HG03457 (cell line): ENCODE measurements at regions not wholly inside any gene's neighbourhood (a gene's known extent, or its start where the extent isn't known, plus 50 kb on each side); places are given as distances from the start of the nearest gene placed in this dataset.

ENCODE experiments used
- ATAC-seq: cut with Tn5 transposase; IDR thresholded peaks from one replicate; pipeline ENCODE4 v1.9.1; 2021; ENCODE audit warnings: moderate number of reproducible peaks; ENCODE audit not compliant: unreplicated experiment

DNA sequence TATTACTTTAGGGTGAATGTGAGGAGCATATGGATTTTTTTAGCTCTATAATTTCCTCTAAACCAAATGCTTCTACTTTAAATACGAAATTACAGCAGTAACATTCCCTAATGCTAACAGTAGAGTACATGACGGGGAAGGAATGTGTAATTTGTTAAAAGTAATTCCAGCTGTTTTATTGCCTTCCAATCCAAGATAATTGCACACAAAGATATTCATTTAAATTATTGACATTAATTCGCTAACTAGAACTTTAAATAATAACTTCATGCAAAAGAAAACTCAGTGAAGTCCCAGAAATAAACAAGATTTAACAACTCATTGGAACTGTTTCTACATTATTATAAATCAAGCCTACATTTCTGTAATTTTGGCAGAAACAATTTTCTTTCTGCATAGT lies 261.4 kb upstream of the CFAP20DC start:
- ATAC-seq, result no peak

DNA sequence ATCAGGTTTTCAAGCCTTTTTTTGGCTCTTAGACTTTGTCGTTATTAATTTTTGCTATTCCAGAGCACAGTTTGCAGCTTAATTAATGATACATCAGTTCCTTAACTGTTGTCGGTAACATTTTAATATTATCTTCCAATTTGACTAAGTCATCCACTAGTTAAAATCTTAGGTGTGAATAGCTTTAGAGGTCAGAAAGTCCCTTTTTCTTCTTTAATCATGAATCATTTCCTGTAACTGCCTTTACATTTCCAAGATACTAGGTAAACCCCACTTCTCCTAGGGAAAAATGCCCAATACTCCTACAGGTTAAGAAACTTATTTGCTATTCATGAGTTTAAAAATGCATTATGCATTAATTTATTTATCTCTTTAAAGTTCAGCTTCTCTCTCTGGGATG lies 260.9 kb upstream of the CFAP20DC start:
- no peak for ATAC-seq

DNA sequence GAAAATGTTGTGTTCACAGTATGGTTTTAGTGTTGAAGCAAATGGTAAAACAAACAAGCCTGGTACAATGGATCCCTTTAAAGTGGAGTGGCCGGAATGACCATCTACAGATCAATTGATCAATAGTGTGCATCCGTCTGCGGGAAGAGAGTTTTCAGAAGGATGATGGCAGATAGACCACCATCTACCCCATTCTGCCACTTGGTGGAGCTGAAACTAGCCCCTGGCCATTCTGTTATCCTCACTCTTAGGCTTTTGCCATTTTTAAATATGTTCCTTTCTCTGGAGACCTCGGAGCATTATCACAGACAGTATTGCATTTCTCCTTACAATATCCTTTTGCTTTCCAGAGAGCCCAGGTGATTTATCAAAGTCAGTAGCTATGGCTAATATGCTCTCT lies 258.9 kb upstream of the CFAP20DC start:
- ATAC-seq, result no peak

DNA sequence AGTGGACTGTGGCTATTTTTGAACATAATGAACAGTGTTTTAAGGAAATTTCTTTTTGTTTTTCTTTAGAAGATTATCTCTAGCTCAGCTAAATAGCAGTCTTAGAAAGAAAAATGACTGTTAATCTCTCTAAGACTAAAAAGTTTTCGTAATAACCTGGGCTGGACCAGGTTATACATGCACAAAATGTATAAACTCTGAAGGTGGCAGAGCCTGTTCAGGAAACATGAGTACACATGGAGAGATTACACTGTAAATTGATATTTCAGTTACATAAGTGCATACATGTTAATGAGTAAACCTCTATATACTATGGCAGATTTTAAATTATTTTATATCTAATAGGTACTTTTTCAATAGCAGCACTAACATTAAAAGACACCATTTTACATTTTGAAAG lies 258.2 kb upstream of the CFAP20DC start:
- no peak for ATAC-seq

DNA sequence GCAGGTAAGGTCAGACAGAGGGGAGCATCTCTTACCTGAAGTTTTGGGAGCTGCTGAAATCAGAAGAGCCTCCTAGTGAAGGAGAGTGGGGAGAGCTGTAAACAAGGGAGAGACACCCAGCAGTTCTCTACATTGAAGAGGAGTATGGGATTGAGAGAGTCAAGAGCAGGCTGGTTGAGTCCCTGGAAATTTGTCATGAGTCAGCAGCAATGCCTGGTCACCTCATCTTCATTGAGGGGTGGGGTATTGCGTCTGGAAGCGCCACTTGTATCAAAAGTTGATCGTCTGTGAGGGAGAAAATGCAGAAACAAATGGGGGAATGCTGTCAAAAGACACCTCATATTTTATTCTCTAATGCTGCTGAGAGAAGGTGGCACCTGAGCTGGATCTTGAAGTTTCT lies 256.6 kb upstream of the CFAP20DC start:
- no peak for ATAC-seq

DNA sequence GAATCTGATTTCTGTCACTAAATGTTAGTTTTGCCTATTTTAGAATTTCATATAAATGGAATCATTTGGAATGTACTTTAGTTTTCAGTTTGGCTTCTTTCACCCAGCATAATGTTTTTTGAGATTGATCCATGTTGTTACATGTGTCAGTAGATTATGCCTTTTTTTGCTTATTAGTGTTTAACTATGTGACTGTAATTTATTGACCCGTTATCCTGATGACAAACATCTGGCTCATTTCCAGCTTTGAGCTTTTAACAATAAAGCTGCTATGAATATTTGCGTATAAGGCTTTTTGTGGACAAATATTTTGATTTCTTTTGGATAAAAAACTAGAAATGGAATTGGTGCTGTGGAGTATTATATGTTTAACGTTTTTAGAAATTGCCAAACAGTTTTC lies 254.5 kb upstream of the CFAP20DC start:
- ATAC-seq, result no peak

DNA sequence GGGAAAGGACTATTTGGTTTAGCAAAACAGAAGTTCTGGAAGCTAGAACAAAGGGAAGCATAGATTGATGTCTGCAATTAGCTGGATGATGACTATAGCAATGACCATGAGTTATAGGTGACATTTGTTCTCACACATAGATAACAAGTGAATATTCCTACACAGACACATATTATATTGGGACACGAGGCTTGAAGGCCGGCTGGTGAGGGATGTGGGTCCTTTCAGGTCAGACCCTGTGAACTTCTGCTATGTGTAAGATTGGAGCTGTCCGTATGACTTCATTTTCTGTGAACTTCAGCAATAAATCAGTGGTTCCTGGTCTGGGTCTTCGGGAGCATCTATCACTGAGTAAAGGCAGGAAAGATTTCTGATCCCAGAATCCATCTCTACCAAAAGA lies 253.6 kb upstream of the CFAP20DC start:
- no peak for ATAC-seq

DNA sequence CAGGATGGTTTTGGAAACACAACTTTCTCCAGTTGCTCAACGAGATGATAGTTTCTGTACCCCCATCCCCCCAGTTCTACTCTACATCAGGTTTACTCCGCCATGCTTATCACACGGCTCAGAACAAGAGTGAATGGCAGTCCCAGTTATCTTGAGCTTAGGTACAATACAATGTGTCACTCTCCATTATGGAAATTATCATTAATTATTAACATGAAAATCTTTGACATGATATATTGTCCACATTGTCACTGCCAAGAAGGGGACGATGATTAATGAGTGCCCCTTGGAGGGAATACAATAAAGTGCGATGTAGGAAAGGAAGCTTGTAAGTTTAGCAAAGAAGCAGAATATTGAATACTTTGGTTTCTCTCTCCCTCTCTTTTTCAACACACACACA lies 252.6 kb upstream of the CFAP20DC start:
- no peak for ATAC-seq

DNA sequence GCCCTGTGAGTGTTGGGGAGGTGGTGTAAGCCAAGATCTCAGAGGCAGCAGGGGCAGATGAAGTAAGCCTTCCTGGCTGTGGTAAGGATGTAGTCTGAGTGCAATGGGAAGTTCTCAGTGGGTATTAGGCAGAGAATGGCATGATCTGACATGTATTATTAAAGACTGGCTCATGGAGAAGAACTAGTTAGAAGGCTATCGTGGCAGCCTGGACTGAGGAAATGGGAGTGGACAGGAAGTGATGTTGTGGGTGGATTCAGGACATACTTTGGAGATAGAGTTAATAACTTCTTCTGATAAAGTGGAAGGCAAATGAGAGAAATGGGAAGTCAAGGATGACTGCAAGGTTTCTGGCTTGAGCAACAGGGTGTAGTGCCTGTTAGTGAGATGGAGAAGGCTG lies 250.9 kb upstream of the CFAP20DC start:
- ATAC-seq, result no peak

DNA sequence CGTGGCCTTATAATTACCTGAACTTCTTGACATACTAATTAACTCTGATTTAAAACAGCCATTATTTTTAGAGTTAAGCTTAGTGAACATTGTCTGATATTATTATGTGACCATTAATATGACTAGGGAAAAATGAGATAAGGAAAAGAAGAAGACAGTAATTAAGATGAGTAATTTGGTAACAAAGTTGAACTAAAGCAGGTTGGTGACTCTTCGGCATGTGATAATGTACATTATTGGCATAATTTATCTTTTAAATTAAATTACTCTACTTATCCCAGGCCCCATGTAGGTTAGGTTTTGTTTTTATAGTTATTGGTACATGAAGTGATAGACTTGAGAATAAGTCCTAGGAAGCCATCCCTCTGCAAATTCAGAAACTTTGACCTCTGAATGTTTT lies 249.7 kb upstream of the CFAP20DC start:
- ATAC-seq, result no peak

DNA sequence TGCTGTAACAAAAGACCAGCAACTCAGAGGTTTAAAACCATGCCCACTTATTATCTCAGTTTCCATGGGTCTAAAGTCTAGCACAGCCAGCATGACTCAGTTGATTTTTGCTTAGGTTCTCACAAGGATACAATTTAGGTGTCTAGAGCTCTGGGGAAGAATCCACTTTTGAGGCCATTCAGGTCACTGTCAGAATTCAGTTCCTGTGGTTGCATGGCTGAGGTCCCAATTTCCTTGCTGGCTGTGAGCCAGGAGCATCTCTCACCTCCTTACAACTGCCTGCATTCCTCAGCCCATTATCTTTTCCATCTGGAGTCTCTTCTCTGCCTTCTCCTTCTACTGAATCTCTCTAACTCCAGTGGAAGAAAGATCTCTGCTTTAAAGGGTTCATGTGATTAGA lies 240.5 kb upstream of the CFAP20DC start:
- no peak for ATAC-seq

DNA sequence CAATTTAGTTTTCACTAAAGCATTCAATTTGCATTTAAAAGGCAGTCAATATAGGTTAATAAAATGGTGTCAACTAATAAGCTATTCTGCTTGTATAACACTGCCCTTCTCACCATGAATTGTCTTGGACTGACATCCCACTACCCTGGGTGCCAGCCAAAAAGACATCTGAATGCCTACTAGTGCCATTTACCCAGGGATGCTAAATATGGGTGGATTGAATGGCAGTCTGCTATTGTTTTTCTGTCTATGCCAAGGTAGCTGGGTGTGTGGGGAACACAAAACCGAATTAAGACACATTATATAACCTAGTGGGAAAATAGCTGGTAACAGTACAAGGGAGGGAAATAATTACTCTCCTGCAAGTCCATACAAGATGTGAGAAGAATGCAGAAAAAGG lies 240.0 kb upstream of the CFAP20DC start:
- ATAC-seq, result no peak

DNA sequence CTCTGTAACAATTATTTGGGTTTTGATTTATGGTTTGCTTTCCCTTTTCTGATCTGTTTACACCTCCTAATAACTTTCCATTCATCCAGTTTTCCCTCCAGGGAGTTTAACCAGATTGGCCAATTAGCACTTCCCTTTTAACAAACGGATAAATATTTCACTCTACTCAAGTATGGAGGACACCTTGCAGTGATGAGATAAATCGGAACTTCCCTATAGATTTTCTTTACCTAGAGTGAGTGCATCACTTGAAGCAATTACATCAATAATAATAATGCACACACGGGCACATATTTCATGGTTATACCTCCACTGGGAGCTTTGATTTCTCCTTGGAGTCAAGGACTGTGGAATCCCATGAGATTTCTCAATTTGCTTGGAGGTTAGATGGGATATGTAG lies 239.1 kb upstream of the CFAP20DC start:
- ATAC-seq, result no peak

DNA sequence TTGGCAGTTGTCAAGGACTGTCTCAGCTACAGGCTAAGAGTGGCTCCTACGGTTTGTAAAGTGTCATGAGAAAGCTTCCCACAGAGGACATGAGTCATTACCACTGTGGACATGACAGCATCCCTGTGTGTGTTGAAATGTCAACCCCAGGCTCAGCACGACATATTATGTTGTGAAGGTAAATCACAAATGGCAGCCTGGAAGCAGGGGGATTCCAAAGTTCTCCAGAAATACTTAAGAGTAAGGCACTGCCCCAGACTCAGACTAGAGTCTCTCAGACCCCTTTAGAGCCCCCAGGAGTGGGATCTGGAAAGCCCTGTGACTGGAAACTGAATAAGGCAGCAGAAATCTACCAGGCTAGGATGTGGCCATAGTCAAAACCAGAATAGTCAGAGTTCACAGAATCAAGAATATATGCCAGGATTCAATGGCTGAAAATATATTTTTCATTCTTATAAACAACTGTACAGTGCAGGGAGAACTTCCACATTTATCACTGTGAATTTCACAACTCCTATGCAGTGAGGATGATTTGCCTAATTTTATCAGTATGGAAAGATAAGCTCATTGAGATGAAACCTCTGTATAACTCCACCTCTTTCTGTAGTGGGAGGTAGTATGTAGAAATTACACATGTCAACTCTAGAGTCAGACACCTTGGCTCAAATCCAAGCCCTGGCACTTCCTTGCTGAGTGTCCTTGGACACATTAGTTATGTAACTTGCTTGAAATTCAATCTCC lies 237.1 kb upstream of the CFAP20DC start:
- no peak for ATAC-seq

DNA sequence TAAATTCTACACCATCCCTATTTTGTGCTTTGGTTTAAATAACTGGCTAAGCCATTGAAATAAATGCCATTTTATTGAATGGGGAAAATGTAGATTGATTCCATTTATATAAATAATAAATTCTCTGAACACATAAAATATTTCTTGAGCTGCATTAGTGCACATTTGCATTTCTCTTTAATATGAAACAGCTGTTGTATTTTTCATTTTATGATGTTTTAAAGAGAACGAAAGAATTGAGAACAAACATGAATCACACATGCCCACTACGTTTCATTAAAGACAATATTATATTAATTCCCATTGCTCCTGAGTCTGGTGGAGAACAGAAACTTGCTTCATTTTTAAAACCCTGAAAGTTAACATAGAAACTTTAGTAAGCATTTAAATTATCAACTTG lies 235.7 kb upstream of the CFAP20DC start:
- ATAC-seq, result no peak

DNA sequence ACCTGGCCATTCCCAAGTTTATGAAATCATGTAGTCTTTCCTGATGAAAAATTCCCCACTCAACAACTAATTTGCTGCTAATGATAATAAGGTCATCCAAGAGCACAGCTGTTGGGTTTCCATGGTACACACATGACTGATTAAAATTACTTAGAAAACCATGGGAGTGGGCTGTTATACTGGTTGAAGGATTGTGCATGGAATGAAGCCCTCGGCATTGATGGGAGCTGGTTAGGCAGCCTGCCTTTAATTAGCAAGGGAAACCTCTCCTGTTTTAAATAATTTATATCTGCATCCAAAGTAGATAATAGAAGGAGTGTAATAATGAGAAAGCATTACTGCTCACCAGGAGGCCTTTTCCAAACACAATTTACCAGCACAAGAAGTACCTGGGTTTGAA lies 235.1 kb upstream of the CFAP20DC start:
- no peak for ATAC-seq

DNA sequence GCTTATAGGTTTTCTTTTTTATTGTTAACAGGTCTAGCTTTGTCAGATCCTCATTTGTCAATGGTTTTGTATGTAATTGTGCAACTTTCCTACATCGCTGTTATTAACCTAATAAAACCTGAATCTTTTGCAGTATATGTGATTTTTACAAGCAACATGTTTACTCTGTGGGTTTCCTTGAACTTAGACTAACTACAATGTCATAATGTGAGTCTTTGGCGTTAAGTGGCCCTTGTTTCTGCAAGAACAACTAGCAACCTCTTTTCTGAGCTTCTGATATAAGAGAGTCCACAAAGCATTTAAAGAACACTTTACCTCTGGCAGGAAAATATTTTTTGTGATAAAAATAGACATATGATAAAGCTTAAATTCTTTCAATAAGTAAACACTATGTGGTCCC lies 230.3 kb upstream of the CFAP20DC start:
- no peak for ATAC-seq

DNA sequence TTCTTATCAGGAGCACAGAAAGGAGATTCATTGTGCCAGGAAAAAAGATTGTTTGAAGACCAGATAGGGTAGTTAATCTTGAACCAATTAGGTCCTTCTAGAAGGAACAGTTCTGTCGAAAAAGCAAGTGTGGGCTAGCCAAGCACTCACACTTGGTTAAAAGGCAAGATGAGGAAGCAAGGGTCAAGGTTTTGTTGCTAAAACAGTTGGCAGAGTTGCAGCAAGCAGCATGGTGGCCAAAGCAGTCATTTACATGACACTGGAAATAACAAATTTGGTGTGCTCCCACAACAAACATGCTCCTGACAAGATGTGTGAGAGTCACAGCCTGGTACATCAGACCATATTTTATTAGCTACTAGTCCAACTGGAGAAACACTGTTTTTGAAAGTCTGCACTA lies 228.0 kb upstream of the CFAP20DC start:
- no peak for ATAC-seq

DNA sequence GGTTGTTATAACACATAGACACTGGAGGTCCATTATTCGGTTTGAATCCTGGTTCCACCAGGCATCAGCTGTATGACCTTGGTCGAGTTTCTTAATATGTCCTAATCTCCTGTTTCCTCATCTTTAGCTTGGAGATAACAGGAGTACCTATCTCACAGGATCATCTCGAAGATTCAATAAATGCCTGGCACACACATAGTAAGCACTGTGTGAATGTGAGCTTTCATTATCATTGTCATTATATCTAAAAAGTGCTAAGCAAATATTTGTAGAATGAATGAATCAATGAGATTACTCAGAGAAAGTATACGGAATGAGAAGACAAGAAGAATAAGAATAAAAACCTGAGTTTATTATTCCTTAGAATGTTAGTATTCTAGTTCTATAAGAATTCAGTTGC lies 227.4 kb upstream of the CFAP20DC start:
- no peak for ATAC-seq

DNA sequence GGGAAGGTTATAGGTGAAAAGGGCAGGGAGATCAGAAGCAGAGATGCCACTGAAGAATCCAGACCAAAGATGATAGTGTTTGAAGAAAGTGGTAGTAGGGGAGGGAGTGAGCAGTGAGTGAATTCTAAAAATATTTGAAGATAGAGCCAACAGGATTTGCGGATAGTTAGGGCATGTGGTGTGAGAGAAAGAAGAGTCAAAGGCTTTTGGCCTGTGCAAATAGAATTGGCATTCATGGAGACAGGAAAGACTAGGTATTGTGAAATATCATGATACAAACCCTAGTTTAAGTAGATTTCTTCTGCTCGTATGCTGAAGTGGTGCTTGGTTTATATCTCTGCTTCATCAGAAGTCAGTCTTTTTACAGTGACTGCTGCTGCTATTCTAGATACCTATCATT lies 224.2 kb upstream of the CFAP20DC start:
- no peak for ATAC-seq

DNA sequence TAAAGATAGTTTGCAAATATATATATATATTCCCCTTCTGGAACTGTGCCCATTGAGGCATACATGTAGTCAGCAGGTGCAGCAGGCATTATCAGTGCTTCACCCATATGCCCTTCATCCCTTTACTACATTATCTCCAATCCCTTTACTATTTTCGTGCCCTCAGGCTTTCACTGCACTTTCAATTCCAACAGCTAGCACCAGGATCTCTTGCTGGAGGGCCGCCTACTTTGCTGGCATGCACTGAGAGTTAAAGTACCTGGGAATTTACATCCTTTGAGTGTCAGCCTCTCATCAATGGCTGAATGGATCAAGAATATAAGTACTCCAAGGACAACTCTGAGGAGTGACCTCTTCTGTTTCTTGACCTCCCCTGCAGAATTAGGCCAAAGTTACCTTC lies 222.1 kb upstream of the CFAP20DC start:
- ATAC-seq, result no peak

DNA sequence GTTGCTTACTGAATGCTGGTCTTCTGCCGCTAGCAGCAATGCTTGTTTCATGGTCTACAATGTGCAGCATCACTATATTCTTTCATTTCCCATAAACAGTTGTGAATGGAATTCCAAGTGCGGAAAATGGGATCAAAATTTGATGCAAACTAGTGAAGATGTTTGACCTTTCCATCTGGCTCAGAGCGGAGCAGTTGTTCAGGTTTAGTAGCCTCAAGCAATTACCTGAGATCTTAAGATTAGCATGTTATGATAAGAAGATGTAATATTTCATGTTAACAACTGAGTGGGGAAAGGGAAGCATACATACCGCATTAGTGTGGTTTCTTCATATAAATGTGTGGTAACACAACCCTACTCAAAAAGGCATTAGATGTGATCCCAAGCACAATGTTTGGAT lies 221.1 kb upstream of the CFAP20DC start:
- ATAC-seq, result no peak

DNA sequence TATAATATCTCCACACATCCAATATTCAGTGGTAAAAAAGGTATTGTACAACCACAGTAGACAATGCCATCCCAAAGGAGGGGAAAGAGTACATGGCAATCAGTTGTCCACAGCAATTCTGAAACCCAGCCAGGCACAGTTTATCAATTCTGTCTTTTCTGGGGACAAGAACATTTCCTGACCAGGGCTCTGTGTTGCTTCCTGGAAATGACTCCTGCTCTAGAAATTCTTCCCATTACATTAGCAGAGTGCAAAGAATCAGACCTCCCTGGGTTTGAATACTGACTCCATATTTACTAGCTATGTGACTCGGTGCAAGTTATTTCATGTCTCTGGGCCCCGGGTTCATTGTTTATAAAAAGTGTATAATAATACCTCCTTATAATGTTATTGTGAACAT lies 220.4 kb upstream of the CFAP20DC start:
- no peak for ATAC-seq

DNA sequence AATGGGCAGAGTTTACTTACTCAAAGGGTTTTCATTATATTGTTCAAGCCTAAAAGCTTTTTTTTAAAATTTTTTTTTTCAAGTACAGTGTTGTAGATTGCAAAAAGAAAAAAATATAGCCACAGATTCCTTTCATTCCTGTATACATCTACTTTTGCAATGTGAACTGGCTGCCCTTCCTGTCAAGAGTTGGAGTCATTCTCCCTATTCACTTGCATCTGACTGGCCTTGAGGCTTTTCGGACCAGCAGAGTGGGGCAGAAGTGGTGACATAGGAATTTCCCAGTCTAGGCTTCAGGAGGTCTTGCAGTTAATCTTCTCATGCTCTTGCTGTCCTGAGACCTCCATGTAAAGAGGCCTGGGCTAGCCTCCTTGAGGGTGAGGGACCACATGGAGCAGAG lies 218.3 kb upstream of the CFAP20DC start:
- no peak for ATAC-seq
